GOT3 (cell line): ENCODE measurements at regions not wholly inside any gene's neighbourhood (a gene's known extent, or its start where the extent isn't known, plus 50 kb on each side); places are given as distances from the start of the nearest gene placed in this dataset.

ENCODE experiments used
- DNase-seq: peaks from one replicate; lab custom pipeline; 2025; ENCODE audit warnings: mixed read lengths; lab: John Stamatoyannopoulos, UW

GRCh38 chr3:124277144-124277890 lies 285.4 kb upstream of the ROPN1 start:
- DNase-seq, result no peak

- no peak for DNase-seq
These were observed 289.8 kb upstream of the ROPN1 start for GRCh38 chr3:124281453-124282316.

- no peak for DNase-seq
These were observed 291.1 kb upstream of the ROPN1 start for GRCh38 chr3:124282751-124283651.

GRCh38 chr3:124283652-124284023 lies 291.7 kb upstream of the ROPN1 start:
- DNase-seq, result no peak

GRCh38 chr3:124288996-124289395 lies 297.1 kb upstream of the ROPN1 start:
- no peak for DNase-seq

GRCh38 chr3:124291008-124291407 lies 299.1 kb upstream of the ROPN1 start:
- DNase-seq, result no peak

- DNase-seq, result no peak
These were observed 300.4 kb upstream of the ROPN1 start for GRCh38 chr3:124292329-124292728.

- no peak for DNase-seq
These were observed 301.7 kb upstream of the ROPN1 start for GRCh38 chr3:124293584-124293983.

- no peak for DNase-seq
These were observed 303.4 kb upstream of the ROPN1 start for GRCh38 chr3:124295362-124295761.

GRCh38 chr3:124296406-124296805 lies 304.5 kb upstream of the ROPN1 start:
- no peak for DNase-seq

GRCh38 chr3:124297062-124297980 lies 305.4 kb upstream of the ROPN1 start:
- DNase-seq, result no peak

GRCh38 chr3:124298301-124298700 lies 306.4 kb upstream of the ROPN1 start:
- no peak for DNase-seq

GRCh38 chr3:124298951-124299350 lies 307.0 kb upstream of the ROPN1 start:
- DNase-seq, result no peak

- DNase-seq, result no peak
These were observed 307.9 kb upstream of the ROPN1 start for GRCh38 chr3:124299831-124300230.

GRCh38 chr3:124300416-124300815 lies 308.5 kb upstream of the ROPN1 start:
- no peak for DNase-seq

GRCh38 chr3:124303305-124303910 lies 311.5 kb upstream of the ROPN1 start:
- no peak for DNase-seq

- no peak for DNase-seq
These were observed 314.7 kb upstream of the ROPN1 start for GRCh38 chr3:124306665-124307064.

- no peak for DNase-seq
These were observed 321.7 kb upstream of the ROPN1 start for GRCh38 chr3:124313621-124314020.

GRCh38 chr3:124315215-124316033 lies 323.5 kb upstream of the ROPN1 start:
- DNase-seq, result no peak

GRCh38 chr3:124316034-124316287 lies 324.0 kb upstream of the ROPN1 start:
- DNase-seq, result no peak
